Breast epithelium (tissue), 4 donors: ENCODE measurements at regions not wholly inside any gene's neighbourhood (a gene's known extent, or its start where the extent isn't known, plus 50 kb on each side); places are given as distances from the start of the nearest gene placed in this dataset.

Experiments used
- DNase-seq, 2 donors: peaks; one replicate each; pipeline ENCODE4 v3.0.0-alpha.2; 2019; ENCODE audit warnings: low spot score in 2 of 2
- H3K27ac ChIP-seq, 2 donors: fragments of 200-600 bp; sonication (generic) in 1 of 2; one replicate each; pipeline ENCODE4 v1.5.1; 2016 to 2019; ENCODE audit warnings: mild to moderate bottlenecking in 1 of 2
- H3K27me3 ChIP-seq, 2 donors: fragments of 200-600 bp; sonication (generic) in 1 of 2; one replicate each; pipeline versions ENCODE4 v1.5.1 to v1.6.0; 2017 to 2019; ENCODE audit warnings: control low read depth in 1 of 2, mild to moderate bottlenecking in 1 of 2
- H3K36me3 ChIP-seq: fragments of 200-600 bp; one replicate; pipeline ENCODE4 v1.5.1; 2019
- H3K4me1 ChIP-seq, 2 donors: fragments of 200-600 bp; sonication (generic); one replicate each; pipeline ENCODE4 v1.5.1; 2016 to 2019; ENCODE audit warnings: control low read depth in 1 of 2
- H3K4me3 ChIP-seq, 3 donors: fragments of 200-600 bp; sonication (generic); 1 replicate in 2 of 3; 2 replicates in 1 of 3; pipeline ENCODE4 v1.5.1; 2016 to 2019; ENCODE audit warnings: mild to moderate bottlenecking in 3 of 3, moderate library complexity in 2 of 3
- H3K9me3 ChIP-seq, 2 donors: fragments of 200-600 bp; sonication (generic) in 1 of 2; one replicate each; pipeline ENCODE4 v1.5.1; 2016 to 2019; ENCODE audit warnings: control low read depth in 1 of 2
- CTCF ChIP-seq, 3 donors: fragments of 450-650 bp; IDR thresholded peaks; one replicate each; pipeline ENCODE4 v1.5.1; 2016 to 2017; ENCODE audit warnings: antibody characterized with exemption in 3 of 3, mild to moderate bottlenecking in 3 of 3, moderate library complexity in 3 of 3
- POLR2A ChIP-seq: fragments of 450-650 bp; IDR thresholded peaks from one replicate; pipeline ENCODE4 v1.6.1; 2016; ENCODE audit warnings: antibody characterized with exemption, mild to moderate bottlenecking, moderate library complexity
- POLR2AphosphoS5 ChIP-seq, 3 donors: sonication (generic); formaldehyde crosslinking; IDR thresholded peaks; one replicate each; pipeline ENCODE4 v1.6.1; 2017; ENCODE audit warnings: antibody characterized with exemption in 3 of 3
- intact Hi-C: fragments of 100-400 bp; cut with DNase I; formaldehyde crosslinking; loops from one replicate; pipeline ENCODE4 v1.15.1; 2023; ENCODE audit warnings: low total_unique reads

- no peaks in the 10 kb centered on the region for H3K4me1 ChIP-seq
- no peak overlapping the region for H3K27ac ChIP-seq
- H3K9me3 ChIP-seq = no peaks in the 10 kb centered on the region
- H3K36me3 ChIP-seq = no peaks in the 10 kb centered on the region
- intact Hi-C loops = loop anchor here (10.0 kb wide), 1 partner anchor 1476 kb away; no protein-coding TSS in a partner anchor
- no peak for TF ChIP-seq POLR2AphosphoS5 (IDR thresholded peaks at IDR 0.05)
- TF ChIP-seq POLR2A = no peak
- no peak for TF ChIP-seq CTCF (IDR thresholded peaks at IDR 0.05)
- no peak overlapping the region for H3K4me3 ChIP-seq
- H3K27me3 ChIP-seq = no peaks in the 10 kb centered on the region
- no peak for DNase-seq
Measured at GRCh38 chr4:179750374-179750773, 2308.1 kb upstream of the AGA start.

GRCh38 chr4:179751669-179752068 lies 2309.4 kb upstream of the AGA start:
- Histone ChIP-seq H3K27ac (no peak overlapping the region), H3K4me1 (no peaks in the 10 kb centered on the region), H3K4me3 (no peak overlapping the region), H3K27me3 (no peaks in the 10 kb centered on the region), H3K36me3 (no peaks in the 10 kb centered on the region), H3K9me3 (no peaks in the 10 kb centered on the region)
- no peak for TF ChIP-seq POLR2AphosphoS5 (IDR thresholded peaks at IDR 0.05)
- no peak for TF ChIP-seq POLR2A
- no peak for TF ChIP-seq CTCF (IDR thresholded peaks at IDR 0.05)
- DNase-seq = no peak
- intact Hi-C loops = loop anchor here (10.0 kb wide), 1 partner anchor 1477 kb away; no protein-coding TSS in a partner anchor

GRCh38 chr4:179755322-179755721 lies 2313.1 kb upstream of the AGA start:
- intact Hi-C loops = loop anchor here (10.0 kb wide), 1 partner anchor 1481 kb away; no protein-coding TSS in a partner anchor
- H3K27me3 ChIP-seq = no peaks in the 10 kb centered on the region
- no peaks in the 10 kb centered on the region for H3K36me3 ChIP-seq
- TF ChIP-seq POLR2A = no peak
- no peak for TF ChIP-seq CTCF (IDR thresholded peaks at IDR 0.05)
- no peak for TF ChIP-seq POLR2AphosphoS5 (IDR thresholded peaks at IDR 0.05)
- H3K4me1 ChIP-seq = no peaks in the 10 kb centered on the region
- no peak overlapping the region for H3K4me3 ChIP-seq
- no peak overlapping the region for H3K27ac ChIP-seq
- DNase-seq = no peak
- H3K9me3 ChIP-seq = no peaks in the 10 kb centered on the region

- Histone ChIP-seq H3K27me3 (no peaks in the 10 kb centered on the region), H3K27ac (no peak overlapping the region), H3K4me1 (no peaks in the 10 kb centered on the region), H3K9me3 (peaks cover 0 to under 1% of the 10 kb centered on the region in 2 donors), H3K4me3 (no peak overlapping the region), H3K36me3 (no peaks in the 10 kb centered on the region)
- TF ChIP-seq CTCF (IDR thresholded peaks at IDR 0.05) = no peak
- no peak for TF ChIP-seq POLR2A
- TF ChIP-seq POLR2AphosphoS5 (IDR thresholded peaks at IDR 0.05) = no peak
- intact Hi-C loops = loop anchor here (10.0 kb wide), 1 partner anchor 1483 kb away; no protein-coding TSS in a partner anchor
- no peak for DNase-seq
Measured at GRCh38 chr4:179757641-179758040, 2315.4 kb upstream of the AGA start.

GRCh38 chr4:179762840-179763239 lies 2320.6 kb upstream of the AGA start:
- intact Hi-C loops = no loop called here
- Histone ChIP-seq H3K27ac (no peak overlapping the region), H3K27me3 (no peaks in the 10 kb centered on the region), H3K4me3 (no peak overlapping the region), H3K9me3 (peaks cover 0 to 4% of the 10 kb centered on the region in 2 donors), H3K4me1 (no peaks in the 10 kb centered on the region), H3K36me3 (no peaks in the 10 kb centered on the region)
- TF ChIP-seq POLR2A (no peak), CTCF (IDR thresholded peaks at IDR 0.05) (no peak), POLR2AphosphoS5 (IDR thresholded peaks at IDR 0.05) (no peak)
- no peak for DNase-seq
